Caco-2 (cell line): ENCODE measurements at regions not wholly inside any gene's neighbourhood (a gene's known extent, or its start where the extent isn't known, plus 50 kb on each side); places are given as distances from the start of the nearest gene placed in this dataset.

ENCODE experiments used
- BruUV-seq: library from RNA; stranded (reverse); fragments of 400-500 nt; replicated peaks from 2 replicates; lab custom pipeline; 2021; lab: Mats Ljungman, UMichigan
- CTCF ChIA-PET: fragments of 300-600 bp; sonication (Branson Sonifier 250); formaldehyde crosslinking; loops from one replicate; lab custom pipeline; 2022; ENCODE audit warnings: antibody characterized with exemption; lab: Charles Lee
- POLR2A ChIA-PET: fragments of 300-600 bp; sonication (Branson Sonifier 250); formaldehyde crosslinking; loops from one replicate; lab custom pipeline; 2022; ENCODE audit warnings: antibody characterized with exemption; lab: Charles Lee
- DNase-seq, 2 experiments: peaks; one replicate each; pipeline versions ENCODE4 v3.0.0 to v3.0.0-alpha.2; 2020 to 2022
- H3K27me3 ChIP-seq: replicated peaks from 2 replicates; pipeline ENCODE4 v1.6.0; 2011; ENCODE audit warnings: low read length; ENCODE audit not compliant: control insufficient read depth, insufficient read depth
- H3K36me3 ChIP-seq: 2 replicates; pipeline ENCODE4 v1.5.1; 2011; ENCODE audit warnings: low read length; ENCODE audit not compliant: control insufficient read depth, insufficient read depth
- H3K4me1 ChIP-seq: fragments of 250-450 bp; sonication (Bioruptor Pico); 2 replicates; pipeline ENCODE4 v1.5.1; 2020; ENCODE audit warnings: mild to moderate bottlenecking
- H3K4me3 ChIP-seq: 2 replicates; pipeline ENCODE4 v1.5.1; 2011; ENCODE audit warnings: low read depth, mild to moderate bottlenecking, control low read depth, low read length
- H3K9me3 ChIP-seq: fragments of 250-450 bp; sonication (Bioruptor Pico); 2 replicates; pipeline ENCODE4 v1.5.1; 2020; ENCODE audit warnings: mild to moderate bottlenecking, moderate library complexity
- H3K27ac Mint-ChIP-seq: one replicate; pipeline ENCODE4 v1.8.0; 2022; ENCODE audit warnings: mixed read lengths; ENCODE audit not compliant: unreplicated experiment
- H3K27me3 Mint-ChIP-seq: one replicate; pipeline ENCODE4 v1.8.0; 2022; ENCODE audit warnings: mixed read lengths; ENCODE audit not compliant: insufficient read depth, unreplicated experiment
- H3K36me3 Mint-ChIP-seq: one replicate; pipeline ENCODE4 v1.8.0; 2022; ENCODE audit warnings: mild to moderate bottlenecking, mixed read lengths; ENCODE audit not compliant: insufficient read depth, unreplicated experiment
- H3K4me1 Mint-ChIP-seq: one replicate; pipeline ENCODE4 v1.8.0; 2022; ENCODE audit warnings: low read depth, mixed read lengths; ENCODE audit not compliant: unreplicated experiment
- H3K4me3 Mint-ChIP-seq: one replicate; pipeline ENCODE4 v1.8.0; 2022; ENCODE audit warnings: mild to moderate bottlenecking, moderate library complexity, mixed read lengths; ENCODE audit not compliant: unreplicated experiment
- H3K9me3 Mint-ChIP-seq: one replicate; pipeline ENCODE4 v1.8.0; 2022; ENCODE audit warnings: mixed read lengths; ENCODE audit not compliant: unreplicated experiment
- intact Hi-C: fragments of 100-400 bp; cut with micrococcal nuclease; formaldehyde crosslinking; loops from one replicate; pipeline ENCODE4 v1.10.0; 2022; ENCODE audit not compliant: unreplicated experiment
- TF ChIP-seq, protein P1 (sequence below), 2 experiments: fragments of 200-600 bp in 1 of 2; IDR thresholded peaks; 1 replicate in 1 of 2; 2 replicates in 1 of 2; pipeline versions ENCODE4 v1.5.1 to v1.8.0; 2011 to 2022; ENCODE audit warnings: antibody characterized with exemption in 1 of 2, control low read depth in 1 of 2, inconsistent platforms in 1 of 2, low read depth in 1 of 2, low read length in 1 of 2, mild to moderate bottlenecking in 1 of 2, moderate library complexity in 1 of 2; ENCODE audit not compliant: insufficient read depth in 1 of 2, severe bottlenecking in 1 of 2, unreplicated experiment in 1 of 2

DNA sequence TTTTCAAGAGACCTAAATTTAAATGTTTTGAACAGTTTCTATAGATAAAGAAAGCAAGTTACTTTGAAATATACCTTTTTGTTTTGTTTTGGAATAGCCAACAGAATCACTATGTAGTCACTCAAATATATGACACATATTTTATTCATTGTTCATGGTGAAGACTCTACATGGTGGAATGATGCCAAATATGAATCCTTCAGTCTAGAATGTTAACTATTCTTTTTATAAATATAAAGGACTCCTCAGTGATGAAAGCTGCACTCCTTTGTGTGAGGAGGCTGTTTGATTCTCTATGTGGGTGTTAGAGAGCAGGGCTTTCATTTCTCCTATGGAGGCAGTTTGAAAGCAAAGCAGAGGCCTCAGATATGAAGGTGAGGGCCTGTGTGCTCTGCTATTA is 396.4 kb upstream of the LRRTM1 start:
- Mint-ChIP-seq H3K4me3 (no peak overlapping the region), H3K27me3 (no peaks in the 10 kb centered on the region), H3K36me3 (no peaks in the 10 kb centered on the region), H3K27ac (no peak overlapping the region), H3K9me3 (no peaks in the 10 kb centered on the region), H3K4me1 (peaks cover 7% of the 10 kb centered on the region)
- Histone ChIP-seq H3K4me3 (no peak overlapping the region), H3K27me3 (no peaks in the 10 kb centered on the region), H3K4me1 (no peaks in the 10 kb centered on the region), H3K9me3 (no peaks in the 10 kb centered on the region), H3K36me3 (no peaks in the 10 kb centered on the region)
- POLR2A ChIA-PET = no interaction called here
- CTCF ChIA-PET = no interaction called here
- BruUV-seq = no TSS peak
- intact Hi-C loops = no loop called here
- no peak for DNase-seq
- TF ChIP-seq, protein P1, sequence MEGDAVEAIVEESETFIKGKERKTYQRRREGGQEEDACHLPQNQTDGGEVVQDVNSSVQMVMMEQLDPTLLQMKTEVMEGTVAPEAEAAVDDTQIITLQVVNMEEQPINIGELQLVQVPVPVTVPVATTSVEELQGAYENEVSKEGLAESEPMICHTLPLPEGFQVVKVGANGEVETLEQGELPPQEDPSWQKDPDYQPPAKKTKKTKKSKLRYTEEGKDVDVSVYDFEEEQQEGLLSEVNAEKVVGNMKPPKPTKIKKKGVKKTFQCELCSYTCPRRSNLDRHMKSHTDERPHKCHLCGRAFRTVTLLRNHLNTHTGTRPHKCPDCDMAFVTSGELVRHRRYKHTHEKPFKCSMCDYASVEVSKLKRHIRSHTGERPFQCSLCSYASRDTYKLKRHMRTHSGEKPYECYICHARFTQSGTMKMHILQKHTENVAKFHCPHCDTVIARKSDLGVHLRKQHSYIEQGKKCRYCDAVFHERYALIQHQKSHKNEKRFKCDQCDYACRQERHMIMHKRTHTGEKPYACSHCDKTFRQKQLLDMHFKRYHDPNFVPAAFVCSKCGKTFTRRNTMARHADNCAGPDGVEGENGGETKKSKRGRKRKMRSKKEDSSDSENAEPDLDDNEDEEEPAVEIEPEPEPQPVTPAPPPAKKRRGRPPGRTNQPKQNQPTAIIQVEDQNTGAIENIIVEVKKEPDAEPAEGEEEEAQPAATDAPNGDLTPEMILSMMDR (IDR thresholded peaks at IDR 0.05; ENCODE audit: insufficient read depth in 1 of 2, low read depth in 1 of 2, low read length in 1 of 2, severe bottlenecking in 1 of 2, unreplicated experiment in 1 of 2) = no peak
